ENCODE measurements at regions not wholly inside any gene's neighbourhood (a gene's known extent, or its start where the extent isn't known, plus 50 kb on each side); places are given as distances from the start of the nearest gene placed in this dataset.

- POLR2A ChIA-PET, result no interaction called here
- CTCF ChIA-PET, result interaction anchor here (0.6 kb wide), 1 partner anchor 546 kb away, joined by 3 read pairs; no protein-coding TSS in a partner anchor
- TF ChIP-seq NFRKB (IDR thresholded peaks at IDR 0.05) (no peak), FOXA1 (IDR thresholded peaks at IDR 0.05) (no peak), FOXK2 (IDR thresholded peaks at IDR 0.05) (no peak), PKNOX1 (IDR thresholded peaks at IDR 0.05) (no peak), ZNF384 (IDR thresholded peaks at IDR 0.05) (no peak), ARNT (IDR thresholded peaks at IDR 0.05) (no peak)
- no peak for DNase-seq (ENCODE audit: extremely low spot score)
Observed at GRCh38 chr2:104757056-104757455, 96.9 kb upstream of the POU3F3 start.

- CTCF ChIA-PET, result interaction anchor here (0.6 kb wide), 1 partner anchor 82 kb away, joined by 3 read pairs; no protein-coding TSS in a partner anchor
- POLR2A ChIA-PET, result no interaction called here
- TF ChIP-seq TARDBP (IDR thresholded peaks at IDR 0.05) (no peak), LEF1 (IDR thresholded peaks at IDR 0.05; ENCODE audit: borderline replicate concordance) (no peak), PKNOX1 (IDR thresholded peaks at IDR 0.05) (no peak), ZNF384 (IDR thresholded peaks at IDR 0.05) (no peak), FOXM1 (IDR thresholded peaks at IDR 0.05; ENCODE audit: borderline replicate concordance) (no peak), SUZ12 (IDR thresholded peaks at IDR 0.05) (no peak), ELF4 (IDR thresholded peaks at IDR 0.05) (no peak), FOXK2 (IDR thresholded peaks at IDR 0.05) (no peak)
- no peak for DNase-seq (ENCODE audit: extremely low spot score)
Observed at GRCh38 chr2:104758199-104758620, 95.7 kb upstream of the POU3F3 start.

GRCh38 chr2:104762031-104762430 is 91.9 kb upstream of the POU3F3 start:
- CTCF ChIA-PET, result no interaction called here
- no peak for TF ChIP-seq FOXM1 (IDR thresholded peaks at IDR 0.05; ENCODE audit: borderline replicate concordance)
- TF ChIP-seq CTBP1 (IDR thresholded peaks at IDR 0.05; ENCODE audit: borderline replicate concordance), result no peak

GRCh38 chr2:104766683-104767082 is 87.2 kb upstream of the POU3F3 start:
- CTCF ChIA-PET, result interaction anchor here (0.7 kb wide), 1 partner anchor 107 kb away, joined by 3 read pairs; no protein-coding TSS in a partner anchor

More at GRCh38 chr2:104762031-104762430, 91.9 kb upstream of the POU3F3 start:
- no peak for DNase-seq (ENCODE audit: extremely low spot score)
- POLR2A ChIA-PET, result no interaction called here

GRCh38 chr2:104768694-104769093 is 85.2 kb upstream of the POU3F3 start:
- CTCF ChIA-PET, result no interaction called here
- no peak for DNase-seq (ENCODE audit: extremely low spot score)
- TF ChIP-seq TARDBP (IDR thresholded peaks at IDR 0.05) (no peak), CTBP1 (IDR thresholded peaks at IDR 0.05; ENCODE audit: borderline replicate concordance) (no peak), LEF1 (IDR thresholded peaks at IDR 0.05; ENCODE audit: borderline replicate concordance) (no peak), NFRKB (IDR thresholded peaks at IDR 0.05) (no peak), SUZ12 (IDR thresholded peaks at IDR 0.05) (no peak), BHLHE40 (IDR thresholded peaks at IDR 0.05; ENCODE audit: borderline replicate concordance) (no peak), ZNF384 (IDR thresholded peaks at IDR 0.05) (no peak), HDGF (IDR thresholded peaks at IDR 0.05; ENCODE audit: borderline replicate concordance) (no peak), FOXM1 (IDR thresholded peaks at IDR 0.05; ENCODE audit: borderline replicate concordance) (no peak), FOXK2 (IDR thresholded peaks at IDR 0.05) (no peak), ELF4 (IDR thresholded peaks at IDR 0.05) (no peak), L3MBTL2 (conservative IDR thresholded peaks at IDR 0.05) (no peak)
- POLR2A ChIA-PET, result no interaction called here

More at GRCh38 chr2:104766683-104767082, 87.2 kb upstream of the POU3F3 start:
- DNase-seq (ENCODE audit: extremely low spot score), result no peak
- TF ChIP-seq HDGF (IDR thresholded peaks at IDR 0.05; ENCODE audit: borderline replicate concordance), result no peak
- no peak for TF ChIP-seq ARNT (IDR thresholded peaks at IDR 0.05)
- TF ChIP-seq ELF4 (IDR thresholded peaks at IDR 0.05), result no peak
- TF ChIP-seq PKNOX1 (IDR thresholded peaks at IDR 0.05), result no peak
- TF ChIP-seq NFRKB (IDR thresholded peaks at IDR 0.05), result no peak
- no peak for TF ChIP-seq FOXM1 (IDR thresholded peaks at IDR 0.05; ENCODE audit: borderline replicate concordance)
- no peak for TF ChIP-seq FOXK2 (IDR thresholded peaks at IDR 0.05)
- no peak for TF ChIP-seq FOXA1 (IDR thresholded peaks at IDR 0.05)
- TF ChIP-seq BHLHE40 (IDR thresholded peaks at IDR 0.05; ENCODE audit: borderline replicate concordance), result no peak
- TF ChIP-seq TARDBP (IDR thresholded peaks at IDR 0.05), result no peak
- TF ChIP-seq SUZ12 (IDR thresholded peaks at IDR 0.05), result no peak
- no peak for TF ChIP-seq ZNF384 (IDR thresholded peaks at IDR 0.05)
- POLR2A ChIA-PET, result no interaction called here

GRCh38 chr2:104769096-104769495 is 84.8 kb upstream of the POU3F3 start:
- ChIA-PET CTCF (no interaction called here), POLR2A (no interaction called here)
- TF ChIP-seq TARDBP (IDR thresholded peaks at IDR 0.05), result no peak
- no peak for TF ChIP-seq L3MBTL2 (conservative IDR thresholded peaks at IDR 0.05)
- no peak for TF ChIP-seq FOXA1 (IDR thresholded peaks at IDR 0.05)
- no peak for TF ChIP-seq ELF4 (IDR thresholded peaks at IDR 0.05)
- no peak for TF ChIP-seq BHLHE40 (IDR thresholded peaks at IDR 0.05; ENCODE audit: borderline replicate concordance)
- TF ChIP-seq LEF1 (IDR thresholded peaks at IDR 0.05; ENCODE audit: borderline replicate concordance), result no peak
- TF ChIP-seq HDGF (IDR thresholded peaks at IDR 0.05; ENCODE audit: borderline replicate concordance), result no peak
- no peak for TF ChIP-seq CTBP1 (IDR thresholded peaks at IDR 0.05; ENCODE audit: borderline replicate concordance)
- TF ChIP-seq FOXK2 (IDR thresholded peaks at IDR 0.05), result no peak
- DNase-seq (ENCODE audit: extremely low spot score), result no peak

- ChIA-PET POLR2A (no interaction called here), CTCF (no interaction called here)
- DNase-seq (ENCODE audit: extremely low spot score), result no peak
- no peak for TF ChIP-seq L3MBTL2 (conservative IDR thresholded peaks at IDR 0.05)
- no peak for TF ChIP-seq ZNF384 (IDR thresholded peaks at IDR 0.05)
- no peak for TF ChIP-seq CTBP1 (IDR thresholded peaks at IDR 0.05; ENCODE audit: borderline replicate concordance)
- no peak for TF ChIP-seq LEF1 (IDR thresholded peaks at IDR 0.05; ENCODE audit: borderline replicate concordance)
- no peak for TF ChIP-seq TARDBP (IDR thresholded peaks at IDR 0.05)
- no peak for TF ChIP-seq NFRKB (IDR thresholded peaks at IDR 0.05)
- TF ChIP-seq BHLHE40 (IDR thresholded peaks at IDR 0.05; ENCODE audit: borderline replicate concordance), result no peak
- no peak for TF ChIP-seq FOXK2 (IDR thresholded peaks at IDR 0.05)
- TF ChIP-seq HDGF (IDR thresholded peaks at IDR 0.05; ENCODE audit: borderline replicate concordance), result no peak
Observed at GRCh38 chr2:104772996-104773395, 80.9 kb upstream of the POU3F3 start.
